Endothelial cell (in vitro differentiated cells): ENCODE measurements at regions not wholly inside any gene's neighbourhood (a gene's known extent, or its start where the extent isn't known, plus 50 kb on each side); places are given as distances from the start of the nearest gene placed in this dataset.
"Not testable (repeated sequence)": the region's sequence is repeated elsewhere in the genome, so short reads cannot be mapped to it uniquely, and the experiment has no call there.

Experiments used
- DNase-seq: peaks from one replicate; pipeline ENCODE4 v3.0.0; 2021; ENCODE audit warnings: low spot score
- H3K27ac Mint-ChIP-seq: one replicate; pipeline ENCODE4 v1.8.0; 2021; ENCODE audit warnings: mixed read lengths, inconsistent platforms; ENCODE audit not compliant: unreplicated experiment
- H3K27me3 Mint-ChIP-seq: one replicate; pipeline ENCODE4 v1.8.0; 2021; ENCODE audit warnings: mild to moderate bottlenecking, moderate library complexity, mixed read lengths, inconsistent platforms; ENCODE audit not compliant: unreplicated experiment
- H3K36me3 Mint-ChIP-seq: one replicate; pipeline ENCODE4 v1.8.0; 2021; ENCODE audit warnings: mild to moderate bottlenecking, low read depth, mixed read lengths, inconsistent platforms; ENCODE audit not compliant: unreplicated experiment
- H3K4me1 Mint-ChIP-seq: one replicate; pipeline ENCODE4 v1.8.0; 2021; ENCODE audit warnings: mild to moderate bottlenecking, mixed read lengths, inconsistent platforms; ENCODE audit not compliant: unreplicated experiment
- H3K4me3 Mint-ChIP-seq: one replicate; pipeline ENCODE4 v1.8.0; 2021; ENCODE audit warnings: mild to moderate bottlenecking, mixed read lengths, inconsistent platforms; ENCODE audit not compliant: unreplicated experiment
- H3K9me3 Mint-ChIP-seq: one replicate; pipeline ENCODE4 v1.8.0; 2021; ENCODE audit warnings: mixed read lengths, inconsistent platforms; ENCODE audit not compliant: unreplicated experiment
- CTCF ChIP-seq: fragments of 200-600 bp; sonication (generic); IDR thresholded peaks from one replicate; pipeline ENCODE4 v1.5.0; 2021; ENCODE audit warnings: antibody characterized with exemption; ENCODE audit not compliant: unreplicated experiment

- DNase-seq, result no peak
- Mint-ChIP-seq H3K4me1 (peaks cover 2% of the 10 kb centered on the region), H3K36me3 (no peaks in the 10 kb centered on the region), H3K27me3 (no peaks in the 10 kb centered on the region), H3K27ac (no peak overlapping the region), H3K4me3 (no peak overlapping the region), H3K9me3 (no peaks in the 10 kb centered on the region)
- TF ChIP-seq CTCF, result no peak
Measured at GRCh38 chr16:62816971-62817519, 780.8 kb upstream of the CDH8 start.

- peaks cover 12% of the 10 kb centered on the region for H3K4me1 Mint-ChIP-seq
- no peak for DNase-seq
- H3K36me3 Mint-ChIP-seq, result no peaks in the 10 kb centered on the region
- H3K9me3 Mint-ChIP-seq, result no peaks in the 10 kb centered on the region
- no peaks in the 10 kb centered on the region for H3K27me3 Mint-ChIP-seq
- no peak overlapping the region for H3K27ac Mint-ChIP-seq
- no peak for TF ChIP-seq CTCF
- H3K4me3 Mint-ChIP-seq, result no peak overlapping the region
Measured at GRCh38 chr16:62814891-62815290, 778.7 kb upstream of the CDH8 start.

DNA sequence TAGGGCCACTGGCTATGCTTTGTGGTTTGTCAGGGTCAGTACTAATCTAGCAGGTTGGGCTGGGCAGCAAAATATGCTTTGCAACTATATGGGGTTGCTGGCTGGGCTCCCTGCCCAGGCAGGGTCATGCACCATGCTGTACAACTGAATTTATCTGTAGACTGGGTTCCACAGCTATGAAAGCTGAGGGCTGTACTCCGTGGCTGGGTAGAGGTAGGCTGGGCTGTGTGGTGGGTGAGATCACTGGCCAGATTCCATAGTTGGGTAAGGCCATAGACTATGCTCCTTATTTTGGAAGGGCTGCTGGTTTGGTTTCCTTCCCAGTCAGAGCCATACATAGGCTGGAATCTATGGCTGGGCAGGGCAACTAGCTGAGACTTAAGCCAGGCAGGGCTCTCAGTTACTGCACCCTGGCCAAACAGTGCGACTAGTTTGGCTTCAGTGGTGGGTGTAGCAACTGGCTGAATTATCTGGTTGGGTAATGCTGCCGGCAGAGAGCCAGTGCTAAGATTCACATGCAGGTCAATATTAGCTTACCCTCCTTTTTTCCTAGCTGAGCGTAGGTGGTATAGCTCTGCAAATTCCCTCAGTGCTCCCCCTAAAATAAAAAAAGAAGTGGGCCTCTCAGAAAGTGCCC lies 769.1 kb upstream of the CDH8 start:
- Mint-ChIP-seq H3K9me3 (no peaks in the 10 kb centered on the region), H3K36me3 (no peaks in the 10 kb centered on the region), H3K27ac (no peak overlapping the region), H3K27me3 (peaks cover 3% of the 10 kb centered on the region), H3K4me1 (peaks cover 8% of the 10 kb centered on the region), H3K4me3 (no peak overlapping the region)
- TF ChIP-seq CTCF, result no peak
- no peak for DNase-seq

DNA sequence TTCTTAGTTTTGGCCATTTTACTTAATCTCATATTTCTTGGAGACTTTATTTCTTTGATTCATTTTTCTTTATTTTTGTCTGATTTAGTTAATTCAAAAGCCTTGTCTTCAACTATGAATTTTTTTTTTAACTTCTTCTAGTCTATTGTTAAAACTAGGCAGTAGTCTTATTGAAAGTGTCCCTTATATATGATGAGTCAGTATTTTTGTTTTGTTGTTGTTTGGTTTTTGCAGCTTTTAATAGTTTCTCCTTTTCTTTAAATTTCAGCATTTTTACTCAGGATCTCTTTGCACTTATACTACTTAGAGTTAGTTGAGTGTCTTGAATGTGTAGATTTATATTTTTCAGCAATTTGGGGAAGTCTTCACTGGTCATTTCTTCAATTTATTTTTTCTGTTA lies 758.5 kb upstream of the CDH8 start:
- Mint-ChIP-seq H3K4me1 (peaks cover 19% of the 10 kb centered on the region), H3K4me3 (no peak overlapping the region), H3K27me3 (no peaks in the 10 kb centered on the region), H3K36me3 (no peaks in the 10 kb centered on the region), H3K27ac (peak overlapping the region; percentile 37), H3K9me3 (no peaks in the 10 kb centered on the region)
- TF ChIP-seq CTCF, result no peak
- no peak for DNase-seq

DNA sequence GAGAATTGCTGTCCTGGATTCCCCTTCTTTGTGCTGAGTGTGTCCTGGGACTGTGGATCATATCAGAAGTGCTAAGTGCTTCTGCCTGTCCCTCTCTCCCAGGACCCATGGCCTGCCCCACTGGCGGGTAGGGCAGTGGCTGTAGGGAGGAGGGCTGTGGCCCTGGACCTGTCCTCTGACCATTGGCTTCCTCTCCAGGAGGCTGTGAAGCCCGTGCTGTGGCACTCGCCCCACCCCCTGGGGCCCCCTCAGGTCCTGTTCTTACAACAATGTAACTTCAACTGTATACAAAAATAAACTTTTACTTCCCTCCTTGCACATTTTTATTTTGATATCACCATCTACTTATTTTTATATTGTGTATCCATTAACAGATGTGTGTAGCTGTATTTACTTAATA lies 743.8 kb upstream of the CDH8 start:
- H3K27me3 Mint-ChIP-seq, H3K4me1 Mint-ChIP-seq, H3K36me3 Mint-ChIP-seq, H3K4me3 Mint-ChIP-seq, H3K27ac Mint-ChIP-seq, H3K9me3 Mint-ChIP-seq, DNase-seq: not testable (repeated sequence)
